ENCODE measurements at regions not wholly inside any gene's neighbourhood (a gene's known extent, or its start where the extent isn't known, plus 50 kb on each side); places are given as distances from the start of the nearest gene placed in this dataset.

DNA sequence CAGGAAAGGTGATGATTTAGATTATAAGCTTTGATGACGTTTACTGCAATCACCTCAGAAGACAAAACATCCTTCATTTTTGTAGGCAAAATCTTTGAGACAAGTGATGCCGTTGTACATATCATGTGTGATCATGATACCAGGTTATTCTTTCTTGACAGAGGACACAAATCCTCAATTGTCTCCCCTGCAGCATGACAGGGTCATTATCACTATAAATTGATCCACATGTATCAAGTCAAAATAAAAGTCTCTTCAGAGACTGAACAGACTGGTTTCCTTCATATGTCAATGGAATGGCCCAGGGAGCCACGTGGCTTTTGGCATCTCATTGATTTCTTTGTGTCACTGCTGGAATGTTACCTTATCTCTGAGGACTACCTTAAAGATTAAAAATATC, 995.7 kb downstream of the FLRT2 start:
- TF ChIP-seq, protein P1, sequence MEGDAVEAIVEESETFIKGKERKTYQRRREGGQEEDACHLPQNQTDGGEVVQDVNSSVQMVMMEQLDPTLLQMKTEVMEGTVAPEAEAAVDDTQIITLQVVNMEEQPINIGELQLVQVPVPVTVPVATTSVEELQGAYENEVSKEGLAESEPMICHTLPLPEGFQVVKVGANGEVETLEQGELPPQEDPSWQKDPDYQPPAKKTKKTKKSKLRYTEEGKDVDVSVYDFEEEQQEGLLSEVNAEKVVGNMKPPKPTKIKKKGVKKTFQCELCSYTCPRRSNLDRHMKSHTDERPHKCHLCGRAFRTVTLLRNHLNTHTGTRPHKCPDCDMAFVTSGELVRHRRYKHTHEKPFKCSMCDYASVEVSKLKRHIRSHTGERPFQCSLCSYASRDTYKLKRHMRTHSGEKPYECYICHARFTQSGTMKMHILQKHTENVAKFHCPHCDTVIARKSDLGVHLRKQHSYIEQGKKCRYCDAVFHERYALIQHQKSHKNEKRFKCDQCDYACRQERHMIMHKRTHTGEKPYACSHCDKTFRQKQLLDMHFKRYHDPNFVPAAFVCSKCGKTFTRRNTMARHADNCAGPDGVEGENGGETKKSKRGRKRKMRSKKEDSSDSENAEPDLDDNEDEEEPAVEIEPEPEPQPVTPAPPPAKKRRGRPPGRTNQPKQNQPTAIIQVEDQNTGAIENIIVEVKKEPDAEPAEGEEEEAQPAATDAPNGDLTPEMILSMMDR (IDR thresholded peaks at IDR 0.05; ENCODE audit: low read depth, low read length, poor library complexity, severe bottlenecking) = no peak
- TF ChIP-seq EZH2phosphoT487 (IDR thresholded peaks at IDR 0.05; ENCODE audit: borderline replicate concordance, low read length) = no peak
- Histone ChIP-seq H3K36me3 (ENCODE audit: control insufficient read depth, low read length) (no peaks in the 10 kb centered on the region), H3K4me2 (ENCODE audit: low read length) (no peak overlapping the region), H3K4me3 (ENCODE audit: low read length) (no peak overlapping the region), H3K27ac (ENCODE audit: low read depth, low read length) (no peak overlapping the region), H3K27me3 (ENCODE audit: control insufficient read depth, low read length) (no peaks in the 10 kb centered on the region), H3K79me2 (ENCODE audit: control insufficient read depth, low read length) (no peaks in the 10 kb centered on the region), H3K9me2 (replicated peaks; ENCODE audit: control insufficient read depth, low read length) (no peaks in the 10 kb centered on the region), H3K9me3 (ENCODE audit: control insufficient read depth, insufficient read depth, low read length) (no peaks in the 10 kb centered on the region), H3K4me1 (ENCODE audit: control insufficient read depth, low read length) (no peaks in the 10 kb centered on the region), H3F3A (ENCODE audit: control insufficient read depth, insufficient read depth) (no peaks in the 10 kb centered on the region), H4K20me1 (ENCODE audit: control insufficient read depth, insufficient read depth, low read depth, low read length) (no peaks in the 10 kb centered on the region)

DNA sequence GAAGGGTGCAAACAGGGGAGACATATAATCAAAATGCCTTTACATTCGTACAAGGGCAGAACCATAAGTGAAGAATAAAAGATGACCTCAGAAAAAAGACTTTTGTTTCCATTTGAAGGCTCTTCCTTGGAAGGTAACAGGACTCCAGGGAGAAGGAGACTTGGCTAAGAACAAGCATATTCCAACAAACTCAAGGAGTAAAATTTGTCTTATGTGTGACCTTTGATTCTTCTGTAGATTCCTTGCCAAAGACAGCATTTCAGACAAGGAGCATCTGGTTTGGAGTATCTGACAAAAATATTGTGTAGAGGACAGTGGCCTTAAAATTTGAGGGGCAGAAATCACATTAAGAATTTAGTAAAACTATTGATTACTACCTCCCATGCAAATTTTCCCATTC, 991.9 kb downstream of the FLRT2 start:
- no peaks in the 10 kb centered on the region for H3F3A ChIP-seq (ENCODE audit: control insufficient read depth, insufficient read depth)
- no peaks in the 10 kb centered on the region for H3K79me2 ChIP-seq (ENCODE audit: control insufficient read depth, low read length)
- no peak overlapping the region for H3K4me2 ChIP-seq (ENCODE audit: low read length)
- H4K20me1 ChIP-seq (ENCODE audit: control insufficient read depth, insufficient read depth, low read depth, low read length) = no peaks in the 10 kb centered on the region
- no peak for TF ChIP-seq EZH2phosphoT487 (IDR thresholded peaks at IDR 0.05; ENCODE audit: borderline replicate concordance, low read length)
- TF ChIP-seq, protein P1 (IDR thresholded peaks at IDR 0.05; ENCODE audit: low read depth, low read length, poor library complexity, severe bottlenecking) = no peak
- no peaks in the 10 kb centered on the region for H3K36me3 ChIP-seq (ENCODE audit: control insufficient read depth, low read length)
- no peaks in the 10 kb centered on the region for H3K4me1 ChIP-seq (ENCODE audit: control insufficient read depth, low read length)
- H3K4me3 ChIP-seq (ENCODE audit: low read length) = no peak overlapping the region
- no peaks in the 10 kb centered on the region for H3K9me3 ChIP-seq (ENCODE audit: control insufficient read depth, insufficient read depth, low read length)
- no peaks in the 10 kb centered on the region for H3K9me2 ChIP-seq (replicated peaks; ENCODE audit: control insufficient read depth, low read length)
- no peaks in the 10 kb centered on the region for H3K27me3 ChIP-seq (ENCODE audit: control insufficient read depth, low read length)
- H3K27ac ChIP-seq (ENCODE audit: low read depth, low read length) = no peak overlapping the region

DNA sequence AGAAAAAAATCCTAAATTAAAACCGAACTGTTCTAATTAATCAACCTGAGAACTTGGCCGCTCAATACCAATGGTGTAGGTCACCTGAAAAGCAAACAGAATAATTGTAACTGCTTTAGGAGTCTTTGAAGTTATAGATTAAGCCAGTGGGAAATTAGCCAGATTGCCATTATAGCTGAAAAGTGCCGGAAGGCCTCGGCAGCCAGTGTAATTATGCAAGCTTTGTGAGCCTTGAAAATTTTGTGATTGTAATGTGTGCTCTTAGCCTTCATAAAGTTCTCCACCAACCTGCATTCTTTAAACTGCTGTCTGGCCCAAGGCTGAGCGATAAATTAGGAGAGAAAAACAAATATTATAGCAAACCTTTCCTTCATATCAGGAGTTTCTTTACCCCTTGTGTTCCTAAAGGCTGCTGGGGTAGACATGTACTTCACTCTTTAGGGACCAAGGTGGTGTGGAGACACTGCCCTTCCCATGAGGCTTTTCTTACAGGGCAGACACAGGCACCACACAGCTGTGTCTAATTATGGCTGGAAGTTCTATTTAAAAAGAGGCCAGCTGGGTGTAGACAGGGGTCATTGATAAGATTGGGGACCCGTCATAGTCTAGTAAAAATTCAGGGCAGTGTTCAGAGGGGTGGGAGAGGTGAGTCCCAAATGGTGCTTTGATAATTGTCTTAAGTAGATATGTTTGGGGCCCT, 991.2 kb downstream of the FLRT2 start:
- Histone ChIP-seq H3F3A (ENCODE audit: control insufficient read depth, insufficient read depth) (no peaks in the 10 kb centered on the region), H3K4me3 (ENCODE audit: low read length) (no peak overlapping the region), H3K9me3 (ENCODE audit: control insufficient read depth, insufficient read depth, low read length) (no peaks in the 10 kb centered on the region), H3K4me2 (ENCODE audit: low read length) (no peak overlapping the region), H3K27me3 (ENCODE audit: control insufficient read depth, low read length) (no peaks in the 10 kb centered on the region), H3K79me2 (ENCODE audit: control insufficient read depth, low read length) (no peaks in the 10 kb centered on the region), H3K27ac (ENCODE audit: low read depth, low read length) (no peak overlapping the region), H4K20me1 (ENCODE audit: control insufficient read depth, insufficient read depth, low read depth, low read length) (no peaks in the 10 kb centered on the region), H3K36me3 (ENCODE audit: control insufficient read depth, low read length) (no peaks in the 10 kb centered on the region), H3K9me2 (replicated peaks; ENCODE audit: control insufficient read depth, low read length) (no peaks in the 10 kb centered on the region), H3K4me1 (ENCODE audit: control insufficient read depth, low read length) (no peaks in the 10 kb centered on the region)
- no peak for TF ChIP-seq EZH2phosphoT487 (IDR thresholded peaks at IDR 0.05; ENCODE audit: borderline replicate concordance, low read length)
- TF ChIP-seq, protein P1 (IDR thresholded peaks at IDR 0.05; ENCODE audit: low read depth, low read length, poor library complexity, severe bottlenecking) = no peak
